22Rv1 (cell line): ENCODE measurements at regions not wholly inside any gene's neighbourhood (a gene's known extent, or its start where the extent isn't known, plus 50 kb on each side); places are given as distances from the start of the nearest gene placed in this dataset.

ENCODE experiments used
- CTCF ChIP-seq: fragments of 450-650 bp; IDR thresholded peaks from 2 replicates; pipeline ENCODE4 v1.5.1; 2017; ENCODE audit warnings: mild to moderate bottlenecking
- ZFX ChIP-seq: fragments of 450-650 bp; IDR thresholded peaks from 2 replicates; pipeline ENCODE4 v1.6.1; 2017; ENCODE audit warnings: antibody characterized with exemption, borderline replicate concordance

- TF ChIP-seq CTCF (no peak), ZFX (no peak)
These were observed 67.8 kb upstream of the RALY start for GRCh38 chr20:33925867-33926266.
